HEK293 (cell line): ENCODE measurements at regions not wholly inside any gene's neighbourhood (a gene's known extent, or its start where the extent isn't known, plus 50 kb on each side); places are given as distances from the start of the nearest gene placed in this dataset.

Experiments used
- CTCF ChIA-PET: fragments of 350-600 bp; formaldehyde crosslinking; extraction: SDS; loops from one replicate; lab custom pipeline; 2021; ENCODE audit warnings: antibody characterized with exemption; lab: Yijun Ruan, JAX
- POLR2A ChIA-PET: fragments of 300-600 bp; formaldehyde crosslinking; extraction: SDS; loops from one replicate; lab custom pipeline; 2020; ENCODE audit warnings: antibody characterized with exemption, inconsistent platforms; lab: Yijun Ruan, JAX
- H3K27ac ChIP-seq: fragments of 200-500 bp; sonication (Bioruptor generic); 2 replicates; pipeline ENCODE4 v1.5.1; 2014; ENCODE audit warnings: low read depth, low read length, control low read depth, inconsistent platforms; ENCODE audit errors: extremely low read depth
- H3K36me3 ChIP-seq, 2 experiments: fragments of 200-500 bp in 1 of 2; sonication (Bioruptor generic) in 1 of 2; 1 replicate in 1 of 2; 2 replicates in 1 of 2; pipeline ENCODE4 v1.5.1; 2014 to 2017; ENCODE audit warnings: inconsistent platforms in 2 of 2, low read length in 2 of 2; ENCODE audit not compliant: control insufficient read depth in 2 of 2, insufficient read depth in 1 of 2
- H3K4me1 ChIP-seq: fragments of 200-500 bp; sonication (Bioruptor generic); 2 replicates; pipeline ENCODE4 v1.5.1; 2014; ENCODE audit warnings: mild to moderate bottlenecking, low read length, inconsistent platforms; ENCODE audit not compliant: control insufficient read depth, insufficient read depth
- H3K4me3 ChIP-seq: 2 replicates; pipeline ENCODE4 v1.5.1; 2011; ENCODE audit warnings: low read depth, mild to moderate bottlenecking, control low read depth, low read length, moderate library complexity
- H3K9me3 ChIP-seq: fragments of 200-500 bp; sonication (Bioruptor generic); 2 replicates; pipeline ENCODE4 v1.5.1; 2014; ENCODE audit warnings: low read depth, low read length, inconsistent platforms; ENCODE audit not compliant: control insufficient read depth, insufficient read depth
- HOXA7 ChIP-seq: sonication (generic); formaldehyde crosslinking; IDR thresholded peaks from 2 replicates; pipeline ENCODE4 v1.8.1; 2022; ENCODE audit warnings: missing genetic modification reagents, borderline replicate concordance
- KLF17 ChIP-seq: fragments of 450-650 bp; formaldehyde crosslinking; IDR thresholded peaks from 2 replicates; pipeline ENCODE4 v1.5.1; 2016; ENCODE audit warnings: missing biosample characterization, missing genetic modification characterization
- PRDM2 ChIP-seq: fragments of 450-650 bp; formaldehyde crosslinking; IDR thresholded peaks from 2 replicates; pipeline ENCODE4 v1.5.1; 2016; ENCODE audit warnings: missing biosample characterization, missing genetic modification characterization, borderline replicate concordance
- YY2 ChIP-seq: fragments of 450-650 bp; formaldehyde crosslinking; IDR thresholded peaks from 2 replicates; pipeline ENCODE4 v1.5.1; 2016; ENCODE audit warnings: missing biosample characterization, missing genetic modification characterization
- ZBTB10 ChIP-seq: fragments of 450-650 bp; formaldehyde crosslinking; IDR thresholded peaks from 2 replicates; pipeline ENCODE4 v1.5.1; 2016; ENCODE audit warnings: missing biosample characterization, missing genetic modification characterization
- ZBTB17 ChIP-seq: fragments of 450-650 bp; formaldehyde crosslinking; IDR thresholded peaks from 2 replicates; pipeline ENCODE4 v1.5.1; 2016; ENCODE audit warnings: missing biosample characterization, missing genetic modification characterization
- ZNF112 ChIP-seq: fragments of 450-650 bp; formaldehyde crosslinking; IDR thresholded peaks from 2 replicates; pipeline ENCODE4 v1.5.0; 2017; ENCODE audit warnings: missing biosample characterization, missing genetic modification characterization
- ZNF114 ChIP-seq: fragments of 450-650 bp; formaldehyde crosslinking; IDR thresholded peaks from 2 replicates; pipeline ENCODE4 v1.5.0; 2017; ENCODE audit warnings: missing biosample characterization, missing genetic modification characterization
- ZNF548 ChIP-seq: fragments of 450-650 bp; formaldehyde crosslinking; IDR thresholded peaks from 2 replicates; pipeline ENCODE4 v1.5.1; 2016; ENCODE audit warnings: missing biosample characterization, missing genetic modification characterization
- ZNF549 ChIP-seq: fragments of 450-650 bp; IDR thresholded peaks from 2 replicates; pipeline ENCODE4 v1.5.1; 2018; ENCODE audit warnings: missing biosample characterization, missing genetic modification characterization, mild to moderate bottlenecking, inconsistent platforms, moderate library complexity
- TF ChIP-seq, protein P1 (sequence below): fragments of 450-650 bp; formaldehyde crosslinking; IDR thresholded peaks from 2 replicates; pipeline ENCODE4 v1.5.1; 2016; ENCODE audit warnings: missing biosample characterization, missing genetic modification characterization
- TF ChIP-seq, protein P2 (sequence below): fragments of 450-650 bp; formaldehyde crosslinking; IDR thresholded peaks from 2 replicates; pipeline ENCODE4 v1.5.1; 2016; ENCODE audit warnings: missing biosample characterization, missing genetic modification characterization, borderline replicate concordance

GRCh38 chr1:172959571-172959970 is 91.2 kb downstream of the TNFSF18 start:
- TF ChIP-seq ZBTB10 (tag by site-specific recombination) (no peak), ZNF114 (tag by site-specific recombination) (no peak), ZNF549 (tag by site-specific recombination) (no peak), PRDM2 (tag by site-specific recombination) (no peak), ZNF112 (tag by site-specific recombination) (no peak), YY2 (tag by site-specific recombination) (no peak)
- TF ChIP-seq, protein P1, sequence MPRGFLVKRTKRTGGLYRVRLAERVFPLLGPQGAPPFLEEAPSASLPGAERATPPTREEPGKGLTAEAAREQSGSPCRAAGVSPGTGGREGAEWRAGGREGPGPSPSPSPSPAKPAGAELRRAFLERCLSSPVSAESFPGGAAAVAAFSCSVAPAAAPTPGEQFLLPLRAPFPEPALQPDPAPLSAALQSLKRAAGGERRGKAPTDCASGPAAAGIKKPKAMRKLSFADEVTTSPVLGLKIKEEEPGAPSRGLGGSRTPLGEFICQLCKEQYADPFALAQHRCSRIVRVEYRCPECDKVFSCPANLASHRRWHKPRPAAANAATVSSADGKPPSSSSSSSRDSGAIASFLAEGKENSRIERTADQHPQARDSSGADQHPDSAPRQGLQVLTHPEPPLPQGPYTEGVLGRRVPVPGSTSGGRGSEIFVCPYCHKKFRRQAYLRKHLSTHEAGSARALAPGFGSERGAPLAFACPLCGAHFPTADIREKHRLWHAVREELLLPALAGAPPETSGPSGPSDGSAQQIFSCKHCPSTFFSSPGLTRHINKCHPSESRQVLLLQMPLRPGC (tag by site-specific recombination): no peak
- TF ChIP-seq, all 188 proteins: peak for 0
- no peak overlapping the region for H3K4me3 ChIP-seq
- POLR2A ChIA-PET: no interaction called here
- no peaks in the 10 kb centered on the region for H3K4me1 ChIP-seq
- H3K9me3 ChIP-seq: no peaks in the 10 kb centered on the region
- H3K36me3 ChIP-seq: no peaks in the 10 kb centered on the region
- CTCF ChIA-PET: interaction anchor here (0.7 kb wide), 1 partner anchor 330 kb away, joined by 4 read pairs; no protein-coding TSS in a partner anchor
- no peak overlapping the region for H3K27ac ChIP-seq

DNA sequence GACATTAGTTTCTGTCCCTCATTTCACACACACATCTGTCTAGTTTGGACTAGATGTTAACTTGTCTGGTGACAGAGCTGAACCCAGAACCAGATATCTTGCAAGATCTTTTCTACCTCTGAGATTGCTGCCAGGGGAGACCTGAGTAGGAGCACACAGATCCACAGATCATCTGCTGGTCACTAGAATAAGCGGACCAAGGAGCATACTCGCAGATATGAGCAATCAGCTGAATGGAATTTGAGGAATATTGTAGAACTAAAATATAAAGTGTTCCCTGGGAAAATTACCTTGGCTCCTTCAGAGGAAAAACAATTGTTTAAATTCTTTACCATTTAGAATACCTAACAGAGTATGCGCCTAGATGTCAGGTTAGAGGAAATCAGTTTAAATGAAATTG is 90.7 kb downstream of the TNFSF18 start:
- ChIA-PET POLR2A (no interaction called here), CTCF (no interaction called here)
- no peak for TF ChIP-seq ZNF548 (tag by site-specific recombination)
- TF ChIP-seq HOXA7 (CRISPR knock-in tag): no peak
- TF ChIP-seq KLF17 (tag by site-specific recombination): no peak
- TF ChIP-seq, protein P2, sequence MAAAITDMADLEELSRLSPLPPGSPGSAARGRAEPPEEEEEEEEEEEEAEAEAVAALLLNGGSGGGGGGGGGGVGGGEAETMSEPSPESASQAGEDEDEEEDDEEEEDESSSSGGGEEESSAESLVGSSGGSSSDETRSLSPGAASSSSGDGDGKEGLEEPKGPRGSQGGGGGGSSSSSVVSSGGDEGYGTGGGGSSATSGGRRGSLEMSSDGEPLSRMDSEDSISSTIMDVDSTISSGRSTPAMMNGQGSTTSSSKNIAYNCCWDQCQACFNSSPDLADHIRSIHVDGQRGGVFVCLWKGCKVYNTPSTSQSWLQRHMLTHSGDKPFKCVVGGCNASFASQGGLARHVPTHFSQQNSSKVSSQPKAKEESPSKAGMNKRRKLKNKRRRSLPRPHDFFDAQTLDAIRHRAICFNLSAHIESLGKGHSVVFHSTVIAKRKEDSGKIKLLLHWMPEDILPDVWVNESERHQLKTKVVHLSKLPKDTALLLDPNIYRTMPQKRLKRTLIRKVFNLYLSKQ: no peak
- TF ChIP-seq ZBTB17 (tag by site-specific recombination): 0 out of 2 replicates have a peak, but pooled peaks have one; percentile 40
- Histone ChIP-seq H3K4me3 (no peak overlapping the region), H3K9me3 (no peaks in the 10 kb centered on the region), H3K27ac (no peak overlapping the region), H3K36me3 (no peaks in the 10 kb centered on the region), H3K4me1 (no peaks in the 10 kb centered on the region)
